NOMO-1 treated with DMSO at 0.1 percent for 48 hours (cell line): ENCODE measurements at regions not wholly inside any gene's neighbourhood (a gene's known extent, or its start where the extent isn't known, plus 50 kb on each side); places are given as distances from the start of the nearest gene placed in this dataset.
"Not testable (repeated sequence)": the region's sequence is repeated elsewhere in the genome, so short reads cannot be mapped to it uniquely, and the experiment has no call there.

Source experiments
- DNase-seq: peaks from one replicate; lab custom pipeline; 2025; ENCODE audit not compliant: unreplicated experiment; lab: John Stamatoyannopoulos, UW

DNA sequence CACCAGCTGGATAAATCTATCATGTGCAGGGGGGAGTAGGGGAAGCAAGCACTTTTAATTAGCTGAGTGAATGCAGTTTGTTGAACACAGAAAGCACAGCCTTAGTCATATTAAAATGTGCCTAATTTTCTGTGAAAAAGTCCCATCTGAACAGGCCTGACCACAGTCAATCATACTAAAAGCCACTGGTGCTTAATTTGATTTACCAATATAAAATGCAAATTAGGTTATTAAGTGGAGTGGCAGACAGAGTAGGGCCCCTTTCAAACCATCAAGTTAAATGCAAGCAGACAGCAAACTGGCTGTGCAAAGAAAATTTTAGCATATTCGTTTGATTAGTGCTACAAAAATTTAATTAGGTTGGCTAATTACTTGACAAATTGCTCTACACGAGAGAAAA is 176.1 kb downstream of the ISL1 start:
- no peak for DNase-seq

DNA sequence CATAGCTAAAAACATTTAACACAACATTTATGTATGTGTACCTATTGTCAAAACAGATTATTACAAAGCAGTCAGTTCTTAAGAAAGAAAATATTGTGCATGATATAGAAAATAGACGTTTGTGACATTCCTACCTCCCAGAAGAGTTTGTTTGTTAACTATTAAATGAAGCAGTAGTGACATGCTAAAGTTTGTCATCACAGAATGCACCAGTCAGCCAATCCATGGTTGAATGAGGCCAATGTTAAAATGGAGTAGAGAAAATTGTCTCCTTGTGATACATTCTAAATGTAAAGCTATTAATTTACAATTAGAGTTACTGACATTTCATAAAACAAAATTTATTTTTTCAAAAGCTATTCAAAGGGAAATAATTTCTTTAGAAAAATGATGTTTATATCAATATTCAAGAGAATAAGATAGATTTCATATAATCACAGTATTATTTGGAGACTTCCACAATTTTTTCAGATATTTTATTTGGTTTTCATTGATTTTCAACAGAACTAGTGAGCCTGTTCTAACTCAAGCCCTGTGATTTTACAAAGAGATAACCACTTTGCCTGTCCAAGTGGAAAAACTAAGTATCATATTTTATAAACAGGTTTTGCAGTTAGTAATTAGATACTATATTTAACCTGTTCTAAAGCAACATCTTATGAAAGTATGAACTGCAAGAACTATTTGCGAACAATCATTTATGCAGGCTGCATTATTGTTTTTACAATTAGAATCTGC is 176.8 kb downstream of the ISL1 start:
- no peak for DNase-seq

- no peak for DNase-seq
Measured at GRCh38 chr5:51566953-51567352, 183.7 kb downstream of the ISL1 start.

DNA sequence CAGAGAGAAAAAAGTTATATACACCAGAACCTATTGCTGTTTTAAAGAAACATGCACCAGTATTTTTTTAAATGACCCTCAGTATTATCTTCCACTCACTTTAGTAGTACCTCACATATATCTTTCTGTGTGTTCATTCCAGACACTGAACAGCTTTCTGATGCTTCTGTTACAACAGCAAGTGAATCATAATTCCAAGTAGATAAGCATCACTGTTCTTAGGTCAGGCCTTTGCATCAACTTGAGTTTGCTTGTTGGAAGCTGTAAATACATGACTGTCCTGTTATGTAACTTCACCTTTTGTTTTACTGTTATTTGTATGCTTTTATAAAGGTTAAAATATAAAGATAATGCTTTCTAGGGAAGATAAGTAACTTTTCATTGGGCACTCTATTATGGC is 184.4 kb downstream of the ISL1 start:
- no peak for DNase-seq

DNA sequence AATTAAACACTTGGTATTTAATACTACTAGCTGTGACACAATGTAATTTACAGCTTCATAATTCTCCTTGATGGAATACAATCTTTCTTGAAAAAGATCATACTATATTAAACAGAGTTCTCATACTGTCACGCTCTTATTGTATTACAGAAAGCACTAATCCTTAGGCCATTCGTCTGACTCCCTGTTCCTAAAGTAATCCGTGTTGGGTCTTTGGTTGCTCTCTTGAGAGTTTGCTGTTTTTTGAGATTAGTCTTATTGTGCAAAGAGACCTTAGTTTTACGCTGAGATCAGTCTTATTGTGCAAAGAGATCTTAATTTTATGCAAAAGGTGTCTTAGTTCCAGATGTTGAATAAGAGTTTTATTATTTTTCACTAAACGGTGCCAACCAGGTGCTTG is 190.6 kb downstream of the ISL1 start:
- DNase-seq = no peak

DNA sequence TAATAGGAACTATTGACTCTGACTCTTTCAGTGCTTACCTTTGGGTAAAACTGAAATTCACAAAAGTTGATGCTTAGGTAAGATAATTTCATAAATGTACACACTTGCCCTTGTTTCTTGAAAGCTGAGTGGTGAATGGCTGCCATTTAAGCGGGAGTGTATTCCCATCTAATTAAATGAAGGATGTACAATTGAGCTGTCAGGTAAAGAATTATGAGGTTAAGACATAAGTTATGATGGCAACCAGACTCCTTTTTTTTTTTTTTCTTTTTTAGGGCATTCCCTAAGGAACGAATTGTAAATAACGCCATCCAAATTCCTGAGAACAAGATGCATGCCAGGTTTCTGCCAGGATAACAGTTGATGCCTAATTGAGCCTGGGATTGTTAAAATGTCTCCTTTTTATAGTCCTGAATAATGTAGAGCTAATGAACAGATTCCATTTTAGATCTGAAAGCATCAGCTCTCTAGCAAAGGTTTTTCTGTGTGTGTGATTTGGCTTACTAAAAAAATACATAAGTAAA is 199.7 kb downstream of the ISL1 start:
- no peak for DNase-seq

GRCh38 chr5:51598026-51598425 is 214.8 kb downstream of the ISL1 start:
- DNase-seq = no peak

DNA sequence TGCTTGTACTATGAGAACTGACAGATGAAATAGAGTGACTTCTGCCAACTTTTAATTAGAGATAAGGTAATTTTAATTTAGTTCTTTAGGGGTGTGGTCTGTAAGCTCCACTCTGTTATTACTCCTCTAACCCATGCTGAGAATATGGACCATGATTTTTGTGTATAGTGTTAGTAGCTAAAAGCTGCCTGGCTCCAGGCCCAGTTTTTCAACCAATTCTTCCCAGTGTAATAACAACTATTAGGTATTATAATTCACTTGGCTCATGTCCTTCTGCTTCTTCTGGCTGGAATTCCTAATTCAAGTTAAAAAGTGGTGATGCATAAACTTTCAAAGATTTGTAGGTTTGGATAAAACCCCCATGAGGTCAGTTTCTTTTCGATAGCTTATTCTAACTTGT is 216.3 kb downstream of the ISL1 start:
- no peak for DNase-seq

GRCh38 chr5:51604324-51604723 is 221.1 kb downstream of the ISL1 start:
- no peak for DNase-seq

DNA sequence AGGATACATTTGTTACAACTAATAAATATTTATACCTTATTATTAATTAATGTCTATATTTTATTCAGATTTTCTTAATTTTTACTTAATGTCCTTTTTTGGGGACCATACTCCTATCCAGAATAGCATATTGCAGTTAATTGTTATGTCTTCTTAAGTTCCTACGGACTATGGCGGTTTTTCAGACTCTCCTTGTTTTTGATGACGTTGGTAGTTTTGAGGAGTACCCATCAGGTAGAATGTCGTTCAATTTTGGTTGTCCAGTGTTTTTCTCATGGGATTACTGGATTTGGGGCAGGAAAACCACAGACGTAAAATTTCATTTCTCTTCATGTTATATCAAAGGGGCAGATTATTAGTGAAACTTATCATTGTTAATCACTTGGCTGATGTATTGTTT is 223.7 kb downstream of the ISL1 start:
- DNase-seq = no peak

DNA sequence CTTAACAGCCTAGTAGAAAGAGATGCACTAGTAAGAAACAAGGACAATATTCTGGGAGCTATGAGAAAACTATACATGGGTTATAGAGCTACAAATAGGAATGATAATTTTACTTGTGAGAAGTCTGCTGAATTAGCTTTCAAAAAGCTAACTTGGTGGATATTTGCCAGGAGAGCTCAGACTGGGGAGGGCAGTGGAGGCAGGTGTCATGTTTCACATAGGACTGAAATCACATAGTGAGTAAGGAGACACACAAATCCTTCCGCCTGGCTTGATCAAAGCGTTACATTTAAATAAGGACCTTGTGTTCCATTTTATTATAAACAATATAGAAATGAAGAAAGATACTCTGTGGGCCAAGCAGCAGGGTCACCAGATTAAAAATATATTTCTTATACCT is 235.0 kb downstream of the ISL1 start:
- DNase-seq = no peak

DNA sequence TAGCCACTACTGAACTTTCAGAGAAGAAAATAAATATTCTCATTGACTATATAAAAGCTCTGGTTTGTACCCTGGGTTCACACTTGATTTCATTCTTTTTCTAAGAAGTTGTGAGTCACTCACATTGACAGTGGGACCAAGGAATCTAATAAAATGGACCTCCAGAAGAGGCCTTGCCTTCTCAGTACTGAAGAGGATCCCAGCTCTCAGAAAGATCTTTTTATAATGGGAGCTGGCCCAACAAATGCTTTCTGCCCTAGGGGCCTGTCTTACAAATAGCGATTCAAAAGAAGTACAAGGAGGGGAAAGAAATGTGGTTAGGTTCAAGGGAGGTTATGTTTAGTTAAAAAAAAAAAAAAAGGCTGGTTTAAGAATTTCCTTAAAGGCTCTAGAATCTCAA is 237.9 kb downstream of the ISL1 start:
- DNase-seq = no peak

- no peak for DNase-seq
Measured at GRCh38 chr5:51622161-51622790, 239.0 kb downstream of the ISL1 start.

DNA sequence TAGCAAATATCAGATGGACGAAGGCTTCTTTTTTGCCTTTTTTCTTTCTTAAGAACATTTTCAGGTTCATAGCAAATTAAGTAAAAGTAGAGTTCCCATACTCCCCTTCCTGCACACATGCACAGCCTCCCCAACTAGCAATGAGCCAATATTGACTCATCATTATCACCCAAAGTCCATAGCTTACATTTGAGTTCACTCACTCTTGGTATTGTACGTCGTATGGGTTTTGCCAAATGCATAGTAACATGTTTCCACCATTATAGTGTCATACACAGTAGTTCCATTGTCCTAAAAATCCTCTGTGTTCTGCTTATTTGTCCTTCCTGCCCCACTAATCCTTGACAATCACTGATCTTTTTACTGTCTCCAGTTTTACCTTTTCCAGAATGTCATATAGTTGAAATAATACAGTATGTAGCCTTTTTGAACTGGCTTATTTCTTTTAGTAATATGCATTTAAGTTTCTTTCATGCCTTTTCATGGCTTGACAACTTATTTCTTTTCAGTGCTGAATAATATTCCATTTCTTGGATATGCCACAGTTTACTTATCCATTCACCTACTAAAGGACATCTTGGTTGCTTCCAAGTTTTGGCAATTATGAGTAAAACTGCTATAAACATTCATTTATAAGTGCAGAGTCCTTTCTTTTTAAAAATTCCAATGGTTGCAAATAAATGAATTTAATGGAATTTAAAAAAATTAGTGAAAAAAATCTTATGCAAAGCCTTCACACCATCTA is 242.1 kb downstream of the ISL1 start:
- no peak for DNase-seq

DNA sequence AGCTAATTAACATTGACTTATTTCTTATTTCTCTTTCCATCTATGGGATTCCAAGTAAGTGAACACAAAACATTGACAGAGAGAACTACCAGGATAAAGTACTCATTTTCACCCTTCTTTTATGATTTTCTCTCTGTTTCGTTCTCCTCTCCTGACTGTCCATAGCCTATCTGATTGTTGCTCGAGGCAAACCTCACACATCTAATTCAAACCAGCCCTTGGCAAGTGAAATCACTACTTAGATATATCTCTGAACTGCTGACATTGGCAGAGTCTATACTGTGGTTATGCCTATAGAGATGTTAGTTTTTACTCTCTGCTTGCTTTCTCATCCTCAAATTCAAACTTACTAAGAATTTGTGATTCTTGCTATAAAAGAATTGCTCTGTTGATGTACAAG is 248.8 kb downstream of the ISL1 start:
- DNase-seq = no peak

DNA sequence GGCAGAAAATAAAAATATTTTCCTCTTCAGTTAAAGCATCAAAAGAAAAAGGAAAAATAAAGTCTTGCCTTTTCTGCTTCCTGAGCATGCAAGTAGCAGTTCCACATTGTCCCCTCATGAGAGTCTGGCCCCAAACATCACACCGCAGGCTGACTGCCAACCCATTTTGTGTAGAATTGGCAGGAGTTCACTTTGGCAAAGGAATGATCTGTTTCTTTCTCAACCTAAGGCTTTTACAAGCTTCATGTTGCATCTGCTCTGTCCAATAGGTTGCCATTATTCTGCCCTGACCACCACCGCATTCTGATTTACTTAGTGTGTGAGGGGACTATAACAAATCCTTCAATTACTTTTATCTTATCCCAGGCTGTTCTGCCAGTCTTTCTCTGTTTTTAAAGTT is 249.5 kb downstream of the ISL1 start:
- no peak for DNase-seq

DNA sequence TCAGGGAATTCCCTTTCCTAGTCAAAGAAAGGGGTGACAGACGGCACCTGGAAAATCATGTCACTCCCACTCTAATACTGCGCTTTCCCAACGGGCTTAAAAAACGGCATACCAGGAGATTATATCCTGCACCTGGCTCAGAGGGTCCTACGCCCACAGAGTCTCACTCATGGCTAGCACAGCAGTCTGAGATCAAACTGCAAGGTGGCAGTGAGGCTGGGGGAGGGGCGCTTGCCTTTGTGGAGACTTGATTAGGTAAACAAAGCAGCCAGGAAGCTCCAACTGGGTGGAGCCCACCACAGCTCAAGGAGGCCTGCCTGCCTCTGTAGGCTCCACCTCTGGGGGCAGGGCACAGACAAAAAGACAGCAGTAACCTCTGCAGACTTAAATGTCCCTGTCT is 253.7 kb downstream of the ISL1 start:
- DNase-seq = not testable (repeated sequence)

- no peak for DNase-seq
Measured at GRCh38 chr5:51644976-51645375, 261.7 kb downstream of the ISL1 start.

DNA sequence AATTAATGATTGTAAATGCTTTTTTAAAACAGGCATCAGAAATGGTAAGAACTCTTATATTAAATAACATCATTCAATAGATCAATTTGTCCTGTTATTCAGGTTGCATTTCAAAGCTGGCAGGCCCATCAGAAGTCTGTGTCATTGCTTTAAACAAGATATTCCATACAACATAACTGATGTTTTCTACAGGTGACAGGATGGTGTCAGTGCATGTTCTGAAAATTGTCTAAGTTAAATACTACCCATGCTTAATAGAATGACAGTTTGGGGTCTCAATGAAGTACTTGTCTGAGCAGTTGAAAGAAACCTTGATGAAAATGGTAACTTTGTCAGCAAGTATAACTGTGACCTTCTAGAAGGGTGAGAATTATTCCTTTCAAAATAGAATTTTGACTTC is 263.2 kb downstream of the ISL1 start:
- DNase-seq = no peak

DNA sequence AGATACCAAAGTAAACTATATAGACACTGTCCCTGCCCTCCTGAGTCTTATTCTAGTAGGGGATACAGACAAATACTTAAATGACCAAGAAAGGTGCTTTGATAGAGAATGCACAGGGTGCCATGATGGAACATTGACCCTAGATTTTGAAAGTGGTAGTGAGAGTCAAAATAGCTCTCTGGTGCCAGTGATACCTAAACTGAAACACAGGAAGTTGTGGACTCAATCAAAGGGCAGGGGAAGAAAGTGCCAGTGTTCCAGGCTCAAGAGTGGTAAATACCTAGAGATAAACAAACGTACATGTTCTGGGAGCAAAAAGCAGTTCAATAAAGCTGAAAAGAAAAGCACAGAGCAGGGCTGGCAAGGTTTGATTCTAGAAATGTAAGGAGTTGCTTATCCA is 267.6 kb downstream of the ISL1 start:
- no peak for DNase-seq

GRCh38 chr5:51651476-51651875 is 268.2 kb downstream of the ISL1 start:
- DNase-seq = no peak

- DNase-seq = no peak
Measured at GRCh38 chr5:51651889-51652288, 268.6 kb downstream of the ISL1 start.
